ENCODE measurements at regions not wholly inside any gene's neighbourhood (a gene's known extent, or its start where the extent isn't known, plus 50 kb on each side); places are given as distances from the start of the nearest gene placed in this dataset.

DNA sequence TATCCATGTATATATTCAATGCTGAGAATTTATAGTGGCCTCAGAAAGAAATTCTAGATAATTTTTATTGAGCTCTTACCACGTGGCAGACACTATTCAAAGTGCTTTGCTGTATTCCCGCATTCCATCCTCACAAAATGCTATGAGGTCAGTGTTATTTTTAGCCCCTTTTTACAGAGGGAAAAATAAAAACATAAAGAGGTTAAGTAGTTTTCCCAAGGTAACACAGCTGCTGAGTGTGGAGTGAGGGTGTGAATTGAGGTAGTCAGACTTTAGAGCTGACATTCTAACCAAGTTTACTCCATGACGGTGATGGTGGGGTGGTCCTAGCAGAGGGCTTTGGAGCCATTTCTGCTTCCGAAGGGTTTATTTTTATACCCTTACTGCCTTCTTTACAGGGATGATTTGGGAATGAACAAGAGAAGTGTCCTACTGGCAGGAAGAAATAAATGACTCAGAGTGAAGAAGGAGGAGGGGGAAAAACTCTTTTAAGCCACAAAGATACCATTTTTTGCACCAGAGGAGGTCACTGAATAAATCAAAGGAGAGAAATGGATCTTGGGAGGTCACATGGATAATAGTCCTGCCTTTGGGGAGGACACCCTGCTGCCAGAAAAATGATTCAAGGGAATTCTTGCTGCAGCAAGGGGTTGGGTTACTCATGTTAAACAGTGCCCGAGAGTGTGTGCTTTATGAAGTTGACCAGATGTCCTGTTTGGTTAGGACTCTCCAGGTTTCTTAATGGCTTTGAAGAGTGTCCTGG is 76.1 kb downstream of the HMHB1 start:
- Mint-ChIP-seq H3K9me3 (no peaks in the 10 kb centered on the region), H3K4me3 (no peak overlapping the region), H3K27me3 (ENCODE audit: low read depth) (no peaks in the 10 kb centered on the region), H3K27ac (no peak overlapping the region), H3K4me1 (peaks cover 15% of the 10 kb centered on the region in 2 experiments; a peak in 3 of 4 replicates), H3K36me3 (ENCODE audit: insufficient read depth in 1 of 3, low read depth in 3 of 3) (no peaks in the 10 kb centered on the region)
- no peak overlapping the region for H3K9ac ChIP-seq (ENCODE audit: extremely low read depth, insufficient read length, low read length)
- no peak overlapping the region for H3T11ph ChIP-seq (ENCODE audit: low read length)
- H2BK20ac ChIP-seq (ENCODE audit: low read depth, low read length, poor library complexity, severe bottlenecking) = no peak overlapping the region
- no peak overlapping the region for H3K14ac ChIP-seq (ENCODE audit: insufficient read depth, low read length)
- no peaks in the 10 kb centered on the region for H4K20me1 ChIP-seq (ENCODE audit: control insufficient read depth, insufficient read depth, insufficient read length)
- H3K56ac ChIP-seq (ENCODE audit: insufficient read length, low read depth, low read length) = no peak overlapping the region
- H3K79me2 ChIP-seq (ENCODE audit: insufficient read depth, low read length) = no peaks in the 10 kb centered on the region
- no peak overlapping the region for H4K5ac ChIP-seq (ENCODE audit: insufficient read length, low read depth, low read length)
- DNase-seq = no peak
- no peak overlapping the region for H3K4ac ChIP-seq (ENCODE audit: low read depth, low read length)
- TF ChIP-seq, protein P1, sequence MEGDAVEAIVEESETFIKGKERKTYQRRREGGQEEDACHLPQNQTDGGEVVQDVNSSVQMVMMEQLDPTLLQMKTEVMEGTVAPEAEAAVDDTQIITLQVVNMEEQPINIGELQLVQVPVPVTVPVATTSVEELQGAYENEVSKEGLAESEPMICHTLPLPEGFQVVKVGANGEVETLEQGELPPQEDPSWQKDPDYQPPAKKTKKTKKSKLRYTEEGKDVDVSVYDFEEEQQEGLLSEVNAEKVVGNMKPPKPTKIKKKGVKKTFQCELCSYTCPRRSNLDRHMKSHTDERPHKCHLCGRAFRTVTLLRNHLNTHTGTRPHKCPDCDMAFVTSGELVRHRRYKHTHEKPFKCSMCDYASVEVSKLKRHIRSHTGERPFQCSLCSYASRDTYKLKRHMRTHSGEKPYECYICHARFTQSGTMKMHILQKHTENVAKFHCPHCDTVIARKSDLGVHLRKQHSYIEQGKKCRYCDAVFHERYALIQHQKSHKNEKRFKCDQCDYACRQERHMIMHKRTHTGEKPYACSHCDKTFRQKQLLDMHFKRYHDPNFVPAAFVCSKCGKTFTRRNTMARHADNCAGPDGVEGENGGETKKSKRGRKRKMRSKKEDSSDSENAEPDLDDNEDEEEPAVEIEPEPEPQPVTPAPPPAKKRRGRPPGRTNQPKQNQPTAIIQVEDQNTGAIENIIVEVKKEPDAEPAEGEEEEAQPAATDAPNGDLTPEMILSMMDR (conservative IDR thresholded peaks at IDR 0.05) = no peak
- no peak overlapping the region for H3K27ac ChIP-seq (ENCODE audit: insufficient read length, low read depth, low read length)
- no peaks in the 10 kb centered on the region for H3K4me1 ChIP-seq (ENCODE audit: insufficient read depth, low read length)
- H3K18ac ChIP-seq (ENCODE audit: insufficient read length, low read depth, low read length) = no peak overlapping the region
- no peak overlapping the region for H2BK15ac ChIP-seq (ENCODE audit: low read depth, low read length)
- no peak overlapping the region for H3K23ac ChIP-seq (ENCODE audit: insufficient read length, low read depth, low read length)
- H4K8ac ChIP-seq (replicated peaks; ENCODE audit: insufficient read length, low read depth, low read length) = no peak overlapping the region
- H3K4me2 ChIP-seq (ENCODE audit: insufficient read depth, insufficient read length, low read length) = no peak overlapping the region
- H3K23me2 ChIP-seq (ENCODE audit: insufficient read length, low read depth, low read length, poor library complexity, severe bottlenecking) = no peaks in the 10 kb centered on the region
- no peaks in the 10 kb centered on the region for H3K9me3 ChIP-seq (ENCODE audit: control insufficient read depth, low read depth, low read length)
- H2BK5ac ChIP-seq (ENCODE audit: insufficient read length, low read length) = no peak overlapping the region
- H4K91ac ChIP-seq (ENCODE audit: insufficient read length, low read depth, low read length) = no peak overlapping the region
- H2AK5ac ChIP-seq (ENCODE audit: insufficient read length, low read length) = no peak overlapping the region
- H2AFZ ChIP-seq (ENCODE audit: low read length) = no peak overlapping the region
- no peaks in the 10 kb centered on the region for H3K79me1 ChIP-seq (ENCODE audit: insufficient read depth, low read depth, low read length, poor library complexity, severe bottlenecking)
- WGBS (ENCODE audit: extremely low coverage, insufficient read length, low lambda C conversion rate) = no CpG with 5 or more reads among the region's 5 CpGs
- no peaks in the 10 kb centered on the region for H3K27me3 ChIP-seq (ENCODE audit: insufficient read depth, low read length)
- H2BK12ac ChIP-seq (ENCODE audit: insufficient read length, low read depth, low read length) = no peak overlapping the region
- no peak overlapping the region for H2BK120ac ChIP-seq (ENCODE audit: low read depth, low read length, poor library complexity, severe bottlenecking)
